ENCODE measurements at regions not wholly inside any gene's neighbourhood (a gene's known extent, or its start where the extent isn't known, plus 50 kb on each side); places are given as distances from the start of the nearest gene placed in this dataset.

- BruUV-seq (replicated peaks), result no TSS peak
- dilution Hi-C loops (cut with MboI; ENCODE audit: extremely low pct_ligation_motif_present, low sequenced_read_pairs), result no loop called here
Measured at GRCh38 chr5:29702875-29703274, 1490.6 kb upstream of the CDH6 start.

More at GRCh38 chr5:29702875-29703274, 1490.6 kb upstream of the CDH6 start:
- Histone ChIP-seq H3K4me3 (replicated peaks in 1 of 3; ENCODE audit: insufficient read depth in 1 of 3, low read depth in 1 of 3, low read length in 3 of 3) (no peak overlapping the region), H3K4me1 (ENCODE audit: control insufficient read depth, extremely low read depth, insufficient read depth, low read length) (no peaks in the 10 kb centered on the region), H3K4me2 (ENCODE audit: insufficient read depth, low read length) (no peak overlapping the region), H3K9me3 (replicated peaks; ENCODE audit: control insufficient read depth, insufficient read depth, low read length) (peaks cover 4% of the 10 kb centered on the region), H3K79me2 (ENCODE audit: control insufficient read depth, insufficient read depth, low read length) (no peaks in the 10 kb centered on the region), H2AFZ (ENCODE audit: low read depth, low read length) (no peak overlapping the region), H3K36me3 (ENCODE audit: control insufficient read depth in 2 of 2, extremely low read depth in 1 of 2, insufficient read depth in 2 of 2, low read length in 2 of 2) (no peaks in the 10 kb centered on the region), H3K27me3 (ENCODE audit: control insufficient read depth in 2 of 2, insufficient read depth in 2 of 2, low read length in 2 of 2) (no peaks in the 10 kb centered on the region), H4K20me1 (replicated peaks; ENCODE audit: control insufficient read depth, extremely low read depth, insufficient read depth, low read length) (no peaks in the 10 kb centered on the region), H3K9me1 (replicated peaks; ENCODE audit: control insufficient read depth, extremely low read depth, insufficient read depth, low read length) (no peaks in the 10 kb centered on the region), H3K27ac (ENCODE audit: insufficient read depth, low read depth, low read length) (no peak overlapping the region), H3K9ac (replicated peaks; ENCODE audit: extremely low read depth, insufficient read depth, low read length) (no peak overlapping the region)
- ChIA-PET CTCF (no interaction called here), POLR2A (no interaction called here)
- intact Hi-C loops (cut with micrococcal nuclease), result no loop called here
- TF ChIP-seq POLR2AphosphoS5 (IDR thresholded peaks at IDR 0.05; ENCODE audit: insufficient read depth, low read depth, low read length) (no peak), MAX (IDR thresholded peaks at IDR 0.05; ENCODE audit: insufficient read depth, insufficient read length) (no peak), EZH2 (IDR thresholded peaks at IDR 0.05; ENCODE audit: borderline replicate concordance, low read depth, low read length, severe bottlenecking) (no peak), POLR2A (IDR thresholded peaks at IDR 0.05; ENCODE audit: low read depth, low read length) (no peak), CTCF (IDR thresholded peaks at IDR 0.05; ENCODE audit: extremely low read depth in 1 of 2, insufficient read depth in 1 of 2, low read depth in 1 of 2, low read length in 2 of 2) (no peak), FOS (IDR thresholded peaks at IDR 0.05; ENCODE audit: borderline replicate concordance, insufficient read depth, low read length) (no peak), MYC (IDR thresholded peaks at IDR 0.05; ENCODE audit: low read depth, low read length) (no peak), GATA2 (IDR thresholded peaks at IDR 0.05; ENCODE audit: insufficient read depth, insufficient read length, low read depth, low read length) (no peak), JUN (IDR thresholded peaks at IDR 0.05; ENCODE audit: borderline replicate concordance, insufficient read depth, insufficient read length, low read depth) (no peak)
- DNase-seq (ENCODE audit: low read depth, low spot score), result no peak
- no peak for FAIRE-seq

All from endothelial cell of umbilical vein (primary cell).